ENCODE measurements at regions not wholly inside any gene's neighbourhood (a gene's known extent, or its start where the extent isn't known, plus 50 kb on each side); places are given as distances from the start of the nearest gene placed in this dataset.

DNA sequence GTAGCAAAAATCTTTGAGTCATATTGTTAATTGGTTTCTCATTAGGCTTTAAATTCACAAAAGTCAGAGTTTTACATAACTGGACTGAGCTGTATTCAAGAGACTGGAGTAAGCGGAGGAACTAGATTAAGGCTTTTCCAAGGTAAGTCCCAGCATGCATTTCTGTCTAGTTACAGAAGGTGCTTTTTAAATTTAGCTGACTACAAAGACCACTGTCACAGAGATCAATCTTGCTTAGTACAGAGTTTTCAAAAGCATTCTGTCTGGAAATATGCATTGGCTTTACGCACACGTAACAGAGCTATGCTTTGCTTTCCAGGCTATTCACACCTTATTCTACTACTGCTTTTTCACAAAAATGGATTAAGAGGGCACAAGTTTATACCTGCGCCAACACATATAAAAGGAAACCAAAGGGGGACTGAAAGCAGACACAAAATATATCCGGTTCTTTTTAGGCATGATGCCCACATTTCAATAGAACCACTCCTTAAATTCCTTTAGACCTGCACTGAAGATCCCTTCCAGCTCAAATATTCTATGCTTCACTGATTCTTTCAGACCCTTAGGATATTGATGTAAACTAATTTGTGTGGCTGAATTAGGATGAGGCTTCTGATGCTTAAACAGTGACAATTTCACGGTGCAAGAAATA, 560.7 kb upstream of the CRIM1 start:
- TF ChIP-seq, protein P1, sequence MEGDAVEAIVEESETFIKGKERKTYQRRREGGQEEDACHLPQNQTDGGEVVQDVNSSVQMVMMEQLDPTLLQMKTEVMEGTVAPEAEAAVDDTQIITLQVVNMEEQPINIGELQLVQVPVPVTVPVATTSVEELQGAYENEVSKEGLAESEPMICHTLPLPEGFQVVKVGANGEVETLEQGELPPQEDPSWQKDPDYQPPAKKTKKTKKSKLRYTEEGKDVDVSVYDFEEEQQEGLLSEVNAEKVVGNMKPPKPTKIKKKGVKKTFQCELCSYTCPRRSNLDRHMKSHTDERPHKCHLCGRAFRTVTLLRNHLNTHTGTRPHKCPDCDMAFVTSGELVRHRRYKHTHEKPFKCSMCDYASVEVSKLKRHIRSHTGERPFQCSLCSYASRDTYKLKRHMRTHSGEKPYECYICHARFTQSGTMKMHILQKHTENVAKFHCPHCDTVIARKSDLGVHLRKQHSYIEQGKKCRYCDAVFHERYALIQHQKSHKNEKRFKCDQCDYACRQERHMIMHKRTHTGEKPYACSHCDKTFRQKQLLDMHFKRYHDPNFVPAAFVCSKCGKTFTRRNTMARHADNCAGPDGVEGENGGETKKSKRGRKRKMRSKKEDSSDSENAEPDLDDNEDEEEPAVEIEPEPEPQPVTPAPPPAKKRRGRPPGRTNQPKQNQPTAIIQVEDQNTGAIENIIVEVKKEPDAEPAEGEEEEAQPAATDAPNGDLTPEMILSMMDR (conservative IDR thresholded peaks at IDR 0.05; ENCODE audit: low read depth, low read length) = no peak
- TF ChIP-seq EZH2 (IDR thresholded peaks at IDR 0.05; ENCODE audit: borderline replicate concordance, low read depth, low read length, poor library complexity, severe bottlenecking) = no peak
- no TSS peak for BruUV-seq (replicated peaks)
- intact Hi-C loops (cut with micrococcal nuclease; ENCODE audit: unreplicated experiment) = no loop called here
- ChIA-PET POLR2A (ENCODE audit: low non-redundant PET) (no interaction called here), CTCF (no interaction called here)
- Histone ChIP-seq H3K9me3 (ENCODE audit: low read depth, low read length, poor library complexity, severe bottlenecking) (no peaks in the 10 kb centered on the region), H3K27me3 (replicated peaks; ENCODE audit: insufficient read depth, low read depth, low read length, poor library complexity) (no peaks in the 10 kb centered on the region), H3K36me3 (ENCODE audit: insufficient read depth, low read length, poor library complexity, severe bottlenecking) (no peaks in the 10 kb centered on the region), H3K4me3 (ENCODE audit: low read depth, low read length, poor library complexity, severe bottlenecking) (no peak overlapping the region), H3K27ac (ENCODE audit: low read depth, low read length, poor library complexity, severe bottlenecking) (no peak overlapping the region), H3K4me1 (ENCODE audit: insufficient read depth, low read length, poor library complexity, severe bottlenecking) (no peaks in the 10 kb centered on the region)
- no peak for DNase-seq (ENCODE audit: low spot score)

DNA sequence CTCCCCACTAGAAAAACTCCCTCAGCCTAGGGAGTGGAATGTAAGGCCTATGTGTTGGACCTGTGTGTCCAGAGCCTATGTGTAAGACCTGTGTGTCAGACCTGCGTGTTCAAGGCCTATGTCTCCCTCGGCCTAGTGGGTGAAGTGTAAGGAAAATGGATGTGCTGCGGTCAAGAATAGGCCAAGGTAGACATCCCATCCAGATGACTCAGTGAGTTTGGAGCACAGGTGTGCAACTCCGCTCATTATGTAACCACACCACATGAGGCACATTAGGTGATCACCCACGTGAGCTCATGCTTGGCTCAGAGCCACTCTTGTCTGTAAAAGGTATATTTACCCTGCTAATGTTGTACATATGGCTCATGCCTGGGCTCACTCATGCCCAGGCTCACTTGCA, 565.3 kb upstream of the CRIM1 start:
- ChIA-PET POLR2A (ENCODE audit: low non-redundant PET) (no interaction called here), CTCF (no interaction called here)
- Histone ChIP-seq H3K27ac (ENCODE audit: low read depth, low read length, poor library complexity, severe bottlenecking) (no peak overlapping the region), H3K4me1 (ENCODE audit: insufficient read depth, low read length, poor library complexity, severe bottlenecking) (no peaks in the 10 kb centered on the region), H3K4me3 (ENCODE audit: low read depth, low read length, poor library complexity, severe bottlenecking) (no peak overlapping the region), H3K9me3 (ENCODE audit: low read depth, low read length, poor library complexity, severe bottlenecking) (peaks cover 4% of the 10 kb centered on the region), H3K27me3 (replicated peaks; ENCODE audit: insufficient read depth, low read depth, low read length, poor library complexity) (no peaks in the 10 kb centered on the region), H3K36me3 (ENCODE audit: insufficient read depth, low read length, poor library complexity, severe bottlenecking) (no peaks in the 10 kb centered on the region)
- no peak for DNase-seq (ENCODE audit: low spot score)
- intact Hi-C loops (cut with micrococcal nuclease; ENCODE audit: unreplicated experiment) = no loop called here
- no TSS peak for BruUV-seq (replicated peaks)
- no peak for TF ChIP-seq EZH2 (IDR thresholded peaks at IDR 0.05; ENCODE audit: borderline replicate concordance, low read depth, low read length, poor library complexity, severe bottlenecking)
- TF ChIP-seq, protein P1 (conservative IDR thresholded peaks at IDR 0.05; ENCODE audit: low read depth, low read length) = no peak

DNA sequence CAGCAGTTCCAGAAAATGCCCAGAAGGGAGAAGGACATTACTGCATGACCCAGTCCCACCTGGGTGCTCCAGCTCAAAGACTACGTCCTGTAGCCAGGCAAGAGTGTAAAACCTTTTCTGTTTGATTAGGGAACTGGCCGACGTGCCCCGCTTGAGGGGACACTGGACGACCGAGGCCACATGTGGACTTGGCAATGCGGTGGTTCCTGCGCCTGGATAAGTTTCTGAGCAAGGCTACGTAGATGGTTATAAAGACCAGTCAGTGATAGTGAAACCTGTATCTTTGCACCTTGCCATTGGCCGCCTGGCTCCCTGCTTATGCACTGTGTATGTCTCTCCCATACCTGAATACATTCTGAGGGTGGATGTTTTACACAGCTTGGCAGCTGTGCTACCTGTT, 567.0 kb upstream of the CRIM1 start:
- Histone ChIP-seq H3K4me3 (ENCODE audit: low read depth, low read length, poor library complexity, severe bottlenecking) (no peak overlapping the region), H3K27ac (ENCODE audit: low read depth, low read length, poor library complexity, severe bottlenecking) (no peak overlapping the region), H3K4me1 (ENCODE audit: insufficient read depth, low read length, poor library complexity, severe bottlenecking) (no peaks in the 10 kb centered on the region), H3K9me3 (ENCODE audit: low read depth, low read length, poor library complexity, severe bottlenecking) (peaks cover 4% of the 10 kb centered on the region), H3K27me3 (replicated peaks; ENCODE audit: insufficient read depth, low read depth, low read length, poor library complexity) (no peaks in the 10 kb centered on the region), H3K36me3 (ENCODE audit: insufficient read depth, low read length, poor library complexity, severe bottlenecking) (no peaks in the 10 kb centered on the region)
- intact Hi-C loops (cut with micrococcal nuclease; ENCODE audit: unreplicated experiment) = no loop called here
- no TSS peak for BruUV-seq (replicated peaks)
- CTCF ChIA-PET = no interaction called here
- POLR2A ChIA-PET (ENCODE audit: low non-redundant PET) = no interaction called here
- no peak for TF ChIP-seq EZH2 (IDR thresholded peaks at IDR 0.05; ENCODE audit: borderline replicate concordance, low read depth, low read length, poor library complexity, severe bottlenecking)
- TF ChIP-seq, protein P1 (conservative IDR thresholded peaks at IDR 0.05; ENCODE audit: low read depth, low read length) = no peak
- DNase-seq (ENCODE audit: low spot score) = no peak
